MM.1S (cell line): ENCODE measurements at regions not wholly inside any gene's neighbourhood (a gene's known extent, or its start where the extent isn't known, plus 50 kb on each side); places are given as distances from the start of the nearest gene placed in this dataset.

Source experiments
- CTCF ChIP-seq: fragments of 300-600 bp; sonication (generic); IDR thresholded peaks from 2 replicates; pipeline ENCODE4 v1.5.1; 2016; ENCODE audit warnings: antibody characterized with exemption, low read length, mixed read lengths
- EZH2 ChIP-seq: fragments of 300-600 bp; sonication (generic); optimal IDR thresholded peaks from 2 replicates; pipeline ENCODE3; 2017; ENCODE audit warnings: low read depth, mild to moderate bottlenecking, antibody characterized with exemption, low read length, mixed read lengths
- EZH2phosphoT487 ChIP-seq: fragments of 300-600 bp; sonication (generic); IDR thresholded peaks from 2 replicates; pipeline ENCODE4 v1.6.1; 2018; ENCODE audit warnings: antibody characterized with exemption, low read length

DNA sequence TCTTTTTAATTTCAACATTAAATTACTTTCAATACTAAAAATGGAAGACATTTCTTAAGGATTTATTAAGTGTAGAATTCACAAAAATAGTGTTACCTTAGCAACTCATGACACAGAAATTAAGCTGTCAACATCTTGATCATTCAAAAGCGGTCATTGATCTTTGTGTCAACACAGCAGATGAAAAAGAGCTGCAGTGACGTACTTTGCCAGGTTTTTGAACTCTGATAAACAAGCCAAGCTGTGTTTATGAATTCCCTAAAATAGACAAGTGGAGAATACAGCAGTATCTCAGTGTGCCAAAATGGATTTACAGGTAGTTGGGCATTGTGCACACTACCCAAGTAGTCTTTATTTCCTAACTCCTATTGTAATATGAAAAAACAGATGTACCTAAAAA, 1141.8 kb upstream of the PCDH7 start:
- TF ChIP-seq CTCF: no peak
- no peak for TF ChIP-seq EZH2phosphoT487
- TF ChIP-seq EZH2: no peak
